ENCODE measurements at regions not wholly inside any gene's neighbourhood (a gene's known extent, or its start where the extent isn't known, plus 50 kb on each side); places are given as distances from the start of the nearest gene placed in this dataset.

DNA sequence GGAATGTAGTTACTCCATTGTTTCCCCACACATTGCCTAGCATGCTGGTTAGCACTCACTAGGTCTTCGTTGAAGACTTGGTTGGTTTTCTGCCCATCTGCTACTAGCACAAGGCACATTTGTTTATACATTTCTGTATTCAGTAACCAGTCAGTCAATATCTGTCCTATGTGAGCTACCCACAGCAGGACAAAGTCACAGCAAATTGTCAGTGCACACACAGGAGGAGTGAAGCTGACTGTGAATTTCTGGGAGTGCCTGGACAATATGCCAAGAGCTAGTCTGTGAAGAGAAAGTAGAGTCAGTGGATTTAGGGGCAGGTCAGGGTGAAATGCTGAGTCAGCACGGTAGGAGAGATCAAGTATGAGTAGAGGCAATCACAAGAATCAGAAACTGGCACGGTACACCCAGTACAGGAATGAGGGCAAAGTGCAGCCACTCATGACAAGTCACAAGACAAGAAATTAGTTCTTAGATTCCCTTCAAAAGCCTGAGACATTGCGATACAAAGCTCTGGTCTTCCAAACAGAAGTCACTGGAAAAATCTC, 1049.8 kb upstream of the POU3F4 start:
- Histone ChIP-seq H3K27me3 (ENCODE audit: control insufficient read depth, insufficient read depth, low read length) (no peaks in the 10 kb centered on the region), H3K4me3 (ENCODE audit: low read depth, low read length) (no peak overlapping the region), H3K36me3 (ENCODE audit: control insufficient read depth, insufficient read depth, low read length) (no peaks in the 10 kb centered on the region)
- DNase-seq (ENCODE audit: low read depth) (no peak), FAIRE-seq (no peak)
- TF ChIP-seq, protein P1, sequence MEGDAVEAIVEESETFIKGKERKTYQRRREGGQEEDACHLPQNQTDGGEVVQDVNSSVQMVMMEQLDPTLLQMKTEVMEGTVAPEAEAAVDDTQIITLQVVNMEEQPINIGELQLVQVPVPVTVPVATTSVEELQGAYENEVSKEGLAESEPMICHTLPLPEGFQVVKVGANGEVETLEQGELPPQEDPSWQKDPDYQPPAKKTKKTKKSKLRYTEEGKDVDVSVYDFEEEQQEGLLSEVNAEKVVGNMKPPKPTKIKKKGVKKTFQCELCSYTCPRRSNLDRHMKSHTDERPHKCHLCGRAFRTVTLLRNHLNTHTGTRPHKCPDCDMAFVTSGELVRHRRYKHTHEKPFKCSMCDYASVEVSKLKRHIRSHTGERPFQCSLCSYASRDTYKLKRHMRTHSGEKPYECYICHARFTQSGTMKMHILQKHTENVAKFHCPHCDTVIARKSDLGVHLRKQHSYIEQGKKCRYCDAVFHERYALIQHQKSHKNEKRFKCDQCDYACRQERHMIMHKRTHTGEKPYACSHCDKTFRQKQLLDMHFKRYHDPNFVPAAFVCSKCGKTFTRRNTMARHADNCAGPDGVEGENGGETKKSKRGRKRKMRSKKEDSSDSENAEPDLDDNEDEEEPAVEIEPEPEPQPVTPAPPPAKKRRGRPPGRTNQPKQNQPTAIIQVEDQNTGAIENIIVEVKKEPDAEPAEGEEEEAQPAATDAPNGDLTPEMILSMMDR (IDR thresholded peaks at IDR 0.05; ENCODE audit: insufficient read depth, low read length, severe bottlenecking), result no peak

DNA sequence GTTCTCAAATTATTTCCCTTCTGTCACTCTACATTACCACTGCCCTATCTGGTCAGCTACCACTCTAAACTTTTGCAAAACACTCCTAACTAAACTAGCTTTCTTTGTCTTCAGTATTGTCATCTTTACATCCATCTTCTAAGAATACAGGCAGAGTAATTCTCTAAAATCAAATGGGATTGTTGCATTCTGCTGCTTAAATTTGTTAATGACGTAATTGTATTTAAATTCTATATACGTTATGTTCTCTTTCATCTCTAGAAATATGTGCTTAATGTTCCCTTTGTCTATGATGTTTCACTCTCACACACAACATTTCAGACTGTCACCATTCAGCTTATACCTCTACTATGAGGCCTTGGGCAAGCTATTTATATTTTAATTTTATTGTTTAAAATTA, 1041.1 kb upstream of the POU3F4 start:
- FAIRE-seq (no peak), DNase-seq (ENCODE audit: low read depth) (no peak)
- TF ChIP-seq, protein P1 (IDR thresholded peaks at IDR 0.05; ENCODE audit: insufficient read depth, low read length, severe bottlenecking), result no peak
- Histone ChIP-seq H3K36me3 (ENCODE audit: control insufficient read depth, insufficient read depth, low read length) (no peaks in the 10 kb centered on the region), H3K27me3 (ENCODE audit: control insufficient read depth, insufficient read depth, low read length) (no peaks in the 10 kb centered on the region), H3K4me3 (ENCODE audit: low read depth, low read length) (no peak overlapping the region)

All from bronchial epithelial cell (primary cell).